PC-3 (cell line): ENCODE measurements at regions not wholly inside any gene's neighbourhood (a gene's known extent, or its start where the extent isn't known, plus 50 kb on each side); places are given as distances from the start of the nearest gene placed in this dataset.

Experiments used
- ATAC-seq: fragments of 200-7000 bp; cut with Tn5 transposase; 2 replicates; pipeline ENCODE4 v1.9.1; 2020; ENCODE audit warnings: mild to moderate bottlenecking, moderate library complexity
- BruUV-seq: library from RNA; stranded (reverse); fragments of 400-500 nt; replicated peaks from 2 replicates; lab custom pipeline; 2021; lab: Mats Ljungman, UMichigan
- CTCF ChIA-PET: fragments of 300-600 bp; sonication (Branson Sonifier 250); formaldehyde crosslinking; loops from one replicate; lab custom pipeline; 2022; ENCODE audit warnings: antibody characterized with exemption; lab: Charles Lee
- POLR2A ChIA-PET: fragments of 300-600 bp; sonication (Branson Sonifier 250); formaldehyde crosslinking; loops from one replicate; lab custom pipeline; 2022; ENCODE audit warnings: antibody characterized with exemption; ENCODE audit not compliant: unreplicated experiment; lab: Charles Lee
- DNase-seq: peaks from one replicate; pipeline ENCODE4 v3.0.0-alpha.2; 2015
- H2AFZ ChIP-seq: fragments of 300-600 bp; sonication (generic); 2 replicates; pipeline ENCODE4 v1.6.0; 2016; ENCODE audit warnings: antibody characterized with exemption, low read length
- H3F3A ChIP-seq: fragments of 300-600 bp; sonication (generic); one replicate; pipeline ENCODE4 v1.6.0; 2017; ENCODE audit warnings: antibody characterized with exemption, low read length, control low read depth, mild to moderate bottlenecking; ENCODE audit not compliant: unreplicated experiment
- H3K27ac ChIP-seq: fragments of 300-600 bp; sonication (generic); 2 replicates; pipeline ENCODE4 v1.5.1; 2016; ENCODE audit warnings: mild to moderate bottlenecking, low read length
- H3K27me3 ChIP-seq: fragments of 300-600 bp; sonication (generic); 2 replicates; pipeline ENCODE4 v1.6.1; 2016; ENCODE audit warnings: low read length, mixed read lengths
- H3K36me3 ChIP-seq: fragments of 300-600 bp; sonication (generic); 2 replicates; pipeline ENCODE4 v1.6.1; 2016; ENCODE audit warnings: low read depth, mixed run types, low read length, mixed read lengths
- H3K4me1 ChIP-seq: fragments of 300-600 bp; sonication (generic); 2 replicates; pipeline ENCODE4 v1.5.1; 2016; ENCODE audit warnings: low read length; ENCODE audit not compliant: insufficient read depth
- H3K4me2 ChIP-seq: fragments of 300-600 bp; sonication (generic); 2 replicates; pipeline ENCODE4 v1.6.0; 2016; ENCODE audit warnings: low read length
- H3K4me3 ChIP-seq: fragments of 300-600 bp; sonication (generic); 2 replicates; pipeline ENCODE4 v1.5.1; 2016; ENCODE audit warnings: mild to moderate bottlenecking, low read length, mixed read lengths
- H3K79me2 ChIP-seq: fragments of 300-600 bp; sonication (generic); 2 replicates; pipeline ENCODE4 v1.6.1; 2017; ENCODE audit warnings: low read length, mixed read lengths
- H3K9ac ChIP-seq: fragments of 300-600 bp; sonication (generic); 2 replicates; pipeline ENCODE4 v1.6.0; 2016; ENCODE audit warnings: mild to moderate bottlenecking, low read length
- H3K9me2 ChIP-seq: fragments of 300-600 bp; sonication (generic); replicated peaks from 2 replicates; pipeline ENCODE4 v1.6.1; 2016; ENCODE audit warnings: mixed run types, low read length, mixed read lengths
- H3K9me3 ChIP-seq: fragments of 300-600 bp; sonication (generic); 2 replicates; pipeline ENCODE4 v1.6.1; 2016; ENCODE audit warnings: low read length, mixed read lengths
- H4K20me1 ChIP-seq: fragments of 300-600 bp; sonication (generic); 2 replicates; pipeline ENCODE4 v1.6.1; 2016; ENCODE audit warnings: low read length, mixed read lengths
- CTCF ChIP-seq: fragments of 300-600 bp; sonication (generic); conservative IDR thresholded peaks from 2 replicates; pipeline ENCODE4 v1.5.1; 2017; ENCODE audit warnings: antibody characterized with exemption, low read depth, mild to moderate bottlenecking, low read length
- EZH2 ChIP-seq: fragments of 300-600 bp; sonication (generic); IDR thresholded peaks from one replicate; pipeline ENCODE4 v1.6.1; 2017; ENCODE audit warnings: antibody characterized with exemption, mild to moderate bottlenecking, low read length; ENCODE audit not compliant: unreplicated experiment
- EZH2phosphoT487 ChIP-seq: fragments of 300-600 bp; sonication (generic); IDR thresholded peaks from 2 replicates; pipeline ENCODE4 v1.6.1; 2018; ENCODE audit warnings: mild to moderate bottlenecking, antibody characterized with exemption, low read length, borderline replicate concordance
- intact Hi-C: fragments of 100-400 bp; cut with micrococcal nuclease; formaldehyde crosslinking; loops from 2 replicates; pipeline ENCODE4 v1.9.0; 2023

- no peak overlapping the region for H3K9ac ChIP-seq
- BruUV-seq: no TSS peak
- H3K79me2 ChIP-seq: no peaks in the 10 kb centered on the region
- DNase-seq (no peak), ATAC-seq (no peak)
- no peak overlapping the region for H3K4me2 ChIP-seq
- intact Hi-C loops: no loop called here
- no peaks in the 10 kb centered on the region for H4K20me1 ChIP-seq
- TF ChIP-seq EZH2phosphoT487 (no peak), CTCF (no peak), EZH2 (no peak)
- no peaks in the 10 kb centered on the region for H3K9me2 ChIP-seq
- ChIA-PET CTCF (no interaction called here), POLR2A (no interaction called here)
- no peak overlapping the region for H3K27ac ChIP-seq
- H3K4me3 ChIP-seq: no peak overlapping the region
- no peaks in the 10 kb centered on the region for H3K4me1 ChIP-seq
- H3K36me3 ChIP-seq: no peaks in the 10 kb centered on the region
- no peaks in the 10 kb centered on the region for H3K9me3 ChIP-seq
- no peak overlapping the region for H2AFZ ChIP-seq
- H3F3A ChIP-seq: no peaks in the 10 kb centered on the region
- H3K27me3 ChIP-seq: no peaks in the 10 kb centered on the region
These were observed 1511.1 kb downstream of the EFNA5 start for GRCh38 chr5:106159616-106160015.

GRCh38 chr5:106154280-106154716 lies 1516.4 kb downstream of the EFNA5 start:
- ChIA-PET POLR2A (no interaction called here), CTCF (no interaction called here)
- no peak overlapping the region for H3K9ac ChIP-seq
- no peaks in the 10 kb centered on the region for H3K9me3 ChIP-seq
- H3K27me3 ChIP-seq: no peaks in the 10 kb centered on the region
- no peaks in the 10 kb centered on the region for H3K36me3 ChIP-seq
- intact Hi-C loops: no loop called here
- no peaks in the 10 kb centered on the region for H3F3A ChIP-seq
- H3K4me2 ChIP-seq: no peak overlapping the region
- H3K79me2 ChIP-seq: no peaks in the 10 kb centered on the region
- DNase-seq (no peak), ATAC-seq (no peak)
- no peaks in the 10 kb centered on the region for H3K9me2 ChIP-seq
- H3K27ac ChIP-seq: no peak overlapping the region
- H3K4me3 ChIP-seq: no peak overlapping the region
- TF ChIP-seq EZH2phosphoT487 (no peak), CTCF (no peak), EZH2 (no peak)
- no peak overlapping the region for H2AFZ ChIP-seq
- H4K20me1 ChIP-seq: no peaks in the 10 kb centered on the region
- BruUV-seq: no TSS peak
- H3K4me1 ChIP-seq: no peaks in the 10 kb centered on the region

GRCh38 chr5:106152569-106152968 lies 1518.2 kb downstream of the EFNA5 start:
- Histone ChIP-seq H3K9ac (no peak overlapping the region), H3K4me2 (no peak overlapping the region), H4K20me1 (no peaks in the 10 kb centered on the region), H3F3A (no peaks in the 10 kb centered on the region), H3K4me1 (no peaks in the 10 kb centered on the region), H3K9me3 (no peaks in the 10 kb centered on the region), H3K9me2 (no peaks in the 10 kb centered on the region), H3K27ac (no peak overlapping the region), H3K36me3 (no peaks in the 10 kb centered on the region), H3K4me3 (no peak overlapping the region), H2AFZ (no peak overlapping the region), H3K27me3 (no peaks in the 10 kb centered on the region), H3K79me2 (no peaks in the 10 kb centered on the region)
- DNase-seq: no peak
- BruUV-seq: no TSS peak
- intact Hi-C loops: no loop called here
- ChIA-PET CTCF (no interaction called here), POLR2A (no interaction called here)
- ATAC-seq: no peak
- TF ChIP-seq EZH2phosphoT487 (no peak), EZH2 (no peak), CTCF (no peak)
